GM21526 (cell line): ENCODE measurements at regions not wholly inside any gene's neighbourhood (a gene's known extent, or its start where the extent isn't known, plus 50 kb on each side); places are given as distances from the start of the nearest gene placed in this dataset.

Experiments
- ATAC-seq: cut with Tn5 transposase; IDR thresholded peaks from one replicate; pipeline ENCODE4 v1.9.1; 2021; ENCODE audit warnings: moderate library complexity; ENCODE audit not compliant: unreplicated experiment, low FRiP score

DNA sequence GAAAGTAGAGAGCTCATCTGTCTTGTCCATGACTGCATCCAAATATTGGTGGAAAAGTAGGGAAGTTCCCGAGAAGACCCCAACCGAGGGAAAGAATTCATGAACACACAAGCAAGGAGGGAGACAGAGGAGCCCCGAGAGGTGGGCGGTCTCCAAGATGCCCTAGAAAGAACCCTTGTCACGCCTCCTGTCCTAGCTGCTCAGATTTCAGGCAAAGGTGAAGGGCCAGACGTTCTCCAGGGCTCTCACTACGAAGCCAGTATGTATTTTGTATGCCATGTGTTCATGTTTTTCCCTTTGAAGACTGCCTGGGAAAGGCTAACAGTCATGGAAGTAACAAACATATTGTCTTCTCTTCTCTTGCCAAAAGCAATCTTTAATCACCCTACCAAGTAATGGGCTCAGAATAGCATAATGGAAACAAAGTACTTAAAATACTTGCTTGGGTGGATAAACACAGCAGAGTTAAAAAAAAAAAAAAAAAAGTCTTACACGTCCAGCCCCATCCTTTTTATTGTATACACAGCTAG is 99.2 kb upstream of the TBX3 start:
- no peak for ATAC-seq

DNA sequence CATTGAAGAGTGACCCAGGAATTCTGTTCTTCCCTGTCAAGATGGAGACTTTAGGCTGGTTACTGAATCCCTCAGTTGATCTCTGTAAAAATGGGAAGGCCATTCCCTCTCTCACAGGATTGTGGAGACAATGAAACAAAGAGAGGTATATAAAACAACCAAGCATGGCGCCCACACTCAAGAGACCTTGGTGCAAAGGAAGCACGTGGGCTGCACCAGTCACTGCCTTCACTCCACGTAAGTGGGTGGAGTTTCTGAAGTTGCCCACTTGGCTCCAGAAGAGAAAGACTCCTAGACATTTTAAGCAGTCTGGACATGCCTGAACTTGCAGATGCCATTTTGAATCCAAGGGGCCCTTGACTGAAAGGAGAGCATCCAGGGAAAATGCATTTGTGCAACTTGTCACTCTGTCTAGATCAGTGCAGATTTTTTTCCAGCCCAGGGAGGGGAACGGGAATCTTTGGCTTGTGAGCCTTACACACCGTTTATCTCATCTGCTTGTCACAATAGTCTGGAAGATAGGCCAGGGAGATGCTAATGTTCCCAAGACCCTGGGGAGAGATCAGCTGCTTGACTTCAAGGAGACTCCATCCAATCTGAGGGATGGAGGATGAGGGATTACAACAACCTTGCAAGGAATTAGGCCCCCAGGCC is 96.9 kb upstream of the TBX3 start:
- ATAC-seq: no peak

DNA sequence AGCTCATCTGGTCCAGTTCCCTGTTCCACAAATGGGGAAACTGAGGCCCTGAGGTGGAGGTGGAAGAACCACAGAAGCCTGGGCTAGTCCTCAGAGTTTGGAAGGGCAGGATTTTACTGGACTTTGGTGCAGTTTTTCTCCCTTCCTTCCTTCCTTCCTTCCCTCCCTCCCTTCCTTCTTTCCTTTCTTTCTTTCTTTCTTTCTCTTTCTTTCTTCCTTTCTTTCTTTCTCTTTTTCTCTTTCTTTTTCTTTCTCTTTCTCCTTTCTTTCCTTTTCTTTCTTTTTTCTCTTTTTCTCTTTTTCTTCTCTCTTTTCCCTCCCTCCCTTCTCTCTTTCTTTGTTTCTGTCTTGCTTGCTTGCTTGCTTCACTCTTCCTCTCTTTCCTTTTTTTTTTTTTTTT is 95.7 kb upstream of the TBX3 start:
- no peak for ATAC-seq

DNA sequence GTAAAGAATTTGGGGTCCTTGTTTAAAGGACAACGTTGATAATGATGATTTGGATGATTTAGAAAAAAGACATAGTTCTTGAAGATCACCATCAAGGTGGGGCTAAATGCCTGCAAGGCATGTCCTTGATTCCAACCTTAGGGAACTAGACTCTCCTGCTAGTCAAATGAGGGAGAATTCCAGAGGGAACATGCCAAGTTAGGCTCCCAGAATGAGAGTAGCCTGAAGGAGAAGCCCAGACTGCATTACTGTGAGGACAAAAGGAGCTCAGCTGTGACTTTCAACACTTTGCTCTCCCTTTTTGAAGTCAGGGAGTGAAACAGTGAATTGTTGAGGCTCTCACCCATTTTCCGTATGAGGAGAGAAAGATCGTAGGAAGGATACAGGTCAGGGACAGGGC is 95.2 kb upstream of the TBX3 start:
- no peak for ATAC-seq

DNA sequence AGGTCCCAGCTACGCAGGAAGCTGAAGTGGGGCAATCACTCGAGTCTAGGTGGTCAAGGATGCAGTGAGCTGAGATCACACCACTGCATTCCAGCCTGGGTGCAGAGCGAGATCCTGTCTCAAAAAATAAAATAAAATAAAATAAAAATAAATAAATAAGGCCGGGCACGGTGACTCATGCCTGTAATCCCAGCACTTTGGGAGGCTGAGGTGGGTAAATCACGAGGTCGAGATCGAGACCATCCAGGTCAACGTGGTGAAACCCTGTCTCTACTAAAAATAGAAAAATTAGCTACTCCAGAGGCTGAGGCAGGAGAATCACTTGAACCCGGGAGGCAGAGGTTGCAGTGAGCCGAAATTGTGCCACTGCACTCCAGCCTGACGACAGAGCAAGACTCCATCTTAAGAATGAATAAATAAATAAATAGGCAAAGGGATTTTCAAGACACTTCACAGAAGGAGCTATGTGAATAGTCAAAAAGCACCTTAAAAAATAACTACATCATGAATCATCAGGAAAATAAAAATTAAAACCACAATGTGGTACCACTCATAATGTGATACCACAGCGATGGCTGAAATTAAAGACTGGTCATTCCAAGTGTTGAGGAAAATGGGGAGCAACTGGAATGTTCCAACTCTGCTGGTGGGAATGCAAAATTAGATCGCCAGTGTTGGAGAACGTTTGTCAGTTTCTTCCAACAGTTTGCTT is 92.9 kb upstream of the TBX3 start:
- no peak for ATAC-seq

DNA sequence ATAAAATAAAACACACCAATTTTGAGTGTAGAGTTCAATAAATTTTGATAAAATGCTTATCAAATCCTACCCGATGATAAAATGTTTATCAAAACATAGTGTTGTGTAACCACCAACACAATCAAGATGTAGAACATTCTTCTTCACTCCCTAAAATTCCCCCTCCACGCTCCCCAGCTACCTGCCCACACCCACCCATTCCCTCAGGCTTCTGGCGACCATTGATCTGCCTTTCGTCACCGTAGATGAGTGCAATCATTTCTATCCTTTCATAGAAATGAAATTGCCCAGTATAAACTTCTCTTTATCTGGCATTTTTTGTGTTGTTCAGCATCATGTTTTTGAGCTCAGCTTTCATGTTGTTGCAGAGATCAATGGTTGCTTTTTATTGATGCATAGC is 90.7 kb upstream of the TBX3 start:
- no peak for ATAC-seq

DNA sequence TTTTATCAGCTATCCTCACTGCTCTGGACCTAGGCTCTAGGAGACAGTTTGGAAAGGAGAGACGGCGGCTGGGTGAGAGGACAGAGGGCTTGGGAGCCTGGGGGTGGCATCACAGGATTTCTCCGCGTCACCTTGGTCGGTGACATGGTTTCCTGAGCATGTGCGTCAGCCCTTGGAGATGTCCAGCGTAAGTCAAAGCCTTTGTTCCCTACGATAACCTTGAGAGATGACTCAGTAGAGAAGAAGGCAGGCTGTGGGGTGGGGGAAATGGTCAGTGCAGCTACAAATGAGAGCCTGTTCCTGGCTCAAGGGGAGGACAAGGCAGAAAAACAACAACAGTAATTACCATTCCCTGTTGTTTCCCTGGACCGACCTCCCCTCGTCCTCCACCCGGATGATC is 90.2 kb upstream of the TBX3 start:
- no peak for ATAC-seq

DNA sequence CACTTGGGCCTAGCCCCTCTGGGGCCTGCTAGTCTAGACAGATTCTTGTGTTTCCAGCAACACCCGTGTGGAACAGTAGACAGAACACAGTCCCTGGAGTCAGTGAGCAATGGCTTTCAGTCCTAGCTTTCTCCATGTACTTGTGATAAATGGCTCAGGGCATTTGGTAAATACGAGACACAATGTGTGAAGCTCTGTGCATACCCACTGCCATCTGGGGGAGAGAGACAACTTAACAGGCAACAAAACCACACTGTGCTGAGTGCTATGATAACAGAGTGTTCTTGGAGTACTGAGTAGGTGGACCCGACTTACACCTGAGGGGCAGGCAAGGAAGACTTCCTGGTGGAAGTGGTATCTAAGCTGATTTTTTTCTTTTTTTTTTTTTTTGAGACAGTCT is 86.3 kb upstream of the TBX3 start:
- no peak for ATAC-seq

DNA sequence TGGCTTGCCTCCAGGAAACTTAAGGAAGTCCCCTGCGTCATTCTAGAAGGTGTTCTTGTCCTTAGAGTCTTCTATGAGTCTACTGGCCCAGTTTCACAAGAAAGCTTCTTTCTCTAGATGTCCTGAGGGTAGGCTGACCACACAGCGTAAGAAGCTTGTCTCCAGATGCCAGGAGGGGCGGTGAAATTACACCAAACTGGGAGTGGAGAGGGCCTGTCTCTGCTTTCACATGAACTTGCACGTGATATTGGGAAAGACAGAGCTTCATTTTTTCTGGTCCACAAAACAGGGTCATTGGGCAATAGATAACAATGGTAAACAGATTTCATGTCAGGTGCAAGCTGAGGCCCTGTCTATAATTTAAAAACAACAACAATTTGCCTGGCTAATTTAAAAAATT is 85.7 kb upstream of the TBX3 start:
- no peak for ATAC-seq

DNA sequence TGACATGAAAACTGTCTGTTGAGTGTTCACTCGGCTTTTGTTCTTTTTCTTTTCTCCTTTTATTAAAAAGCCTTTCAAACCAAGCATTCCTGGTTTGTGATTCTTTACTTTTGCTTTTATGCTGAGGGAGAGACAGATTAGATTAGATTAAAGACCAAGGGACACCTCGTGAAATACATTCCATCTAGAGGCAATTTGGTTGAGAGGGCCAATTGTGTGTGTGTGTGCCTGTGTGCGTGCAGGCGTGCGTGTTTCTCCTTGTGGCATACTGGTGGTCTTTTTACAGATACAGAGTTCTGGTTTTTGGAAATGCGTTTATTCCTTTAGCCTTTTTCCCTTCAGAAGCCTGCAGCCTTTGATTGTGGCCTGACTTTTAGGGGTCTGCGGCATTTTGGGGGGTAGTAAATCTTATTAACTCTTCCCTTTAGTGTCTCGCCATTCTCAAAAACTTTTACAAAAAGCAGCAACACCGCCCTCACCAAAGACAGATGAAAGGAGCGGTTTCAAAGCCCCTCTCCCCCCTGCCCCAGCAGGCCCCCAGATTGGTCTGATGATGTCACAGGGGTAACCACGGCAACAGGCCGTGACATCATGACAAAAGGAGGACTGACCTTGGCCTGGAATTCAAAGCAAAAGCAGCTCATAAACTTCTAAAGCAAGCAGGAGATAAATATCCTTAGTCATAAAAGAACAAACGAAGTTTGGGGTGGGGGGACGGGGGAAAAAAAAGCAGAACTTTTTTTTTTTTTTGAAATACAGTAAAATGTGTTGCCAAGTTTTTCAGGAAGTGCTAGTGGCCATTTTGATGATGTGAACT is 84.1 kb upstream of the TBX3 start:
- no peak for ATAC-seq

DNA sequence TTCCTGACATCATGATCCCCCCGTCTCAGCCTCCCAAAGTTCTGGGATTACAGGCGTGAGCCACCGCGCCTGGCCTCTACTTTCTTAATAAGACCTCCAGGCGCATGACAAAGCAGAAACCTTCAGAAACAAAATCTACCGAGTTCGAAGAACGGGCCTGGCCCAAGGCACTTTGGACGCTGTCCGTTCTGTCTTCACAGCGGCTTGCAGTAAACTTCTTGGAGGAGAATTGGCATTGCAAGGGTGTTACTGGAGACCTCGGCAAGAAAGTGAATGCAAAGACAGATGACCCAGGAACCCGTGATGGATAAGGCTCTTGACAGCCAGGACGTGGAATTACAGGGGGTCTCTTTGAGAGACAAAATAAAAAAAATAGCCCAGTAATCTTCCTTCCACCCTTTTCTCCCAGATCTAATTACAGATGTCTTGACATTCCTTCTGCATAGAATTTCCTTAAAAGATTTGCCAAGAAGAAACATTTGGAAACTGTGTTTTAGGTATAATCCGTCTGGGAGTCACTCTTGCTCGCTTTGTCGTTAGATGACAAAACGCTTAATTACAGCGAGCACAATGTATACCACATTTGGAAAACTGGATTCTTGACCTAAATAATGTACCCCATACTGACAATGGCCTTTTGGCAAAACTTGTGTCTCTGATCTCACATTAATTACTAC is 83.2 kb upstream of the TBX3 start:
- no peak for ATAC-seq

DNA sequence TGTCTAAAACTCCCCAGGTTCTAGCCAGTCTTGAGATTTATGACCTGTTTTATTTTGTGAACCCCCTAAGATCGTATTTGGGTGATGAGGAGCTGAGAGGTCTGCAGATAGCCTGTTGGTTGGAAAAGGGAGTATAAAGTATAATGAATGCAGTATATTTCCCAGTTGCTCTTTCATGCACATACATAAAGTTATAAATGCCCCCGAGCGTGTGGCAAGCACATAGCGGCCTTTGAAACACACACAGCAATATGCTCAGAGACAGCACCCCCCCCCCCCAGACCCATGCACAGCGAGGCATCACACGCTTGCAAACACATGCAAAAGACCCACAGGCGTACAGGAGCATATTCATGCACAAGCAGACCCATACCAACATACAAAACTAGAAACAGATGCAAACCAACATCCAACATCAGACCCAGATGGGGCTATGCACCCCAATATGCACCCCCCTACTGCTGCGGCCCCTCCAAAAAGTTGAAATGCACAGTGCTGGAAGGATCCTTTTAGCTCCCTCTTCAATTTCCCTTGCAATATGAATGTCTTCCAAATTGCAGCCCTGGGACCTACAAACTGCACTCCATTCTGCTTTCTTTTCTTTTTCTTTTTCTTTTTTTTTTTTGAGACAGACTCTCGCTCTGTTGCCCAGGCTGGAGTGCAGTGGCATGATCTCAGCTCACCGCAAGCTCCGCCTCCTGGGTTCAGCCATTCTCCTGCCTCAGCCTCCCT is 82.2 kb upstream of the TBX3 start:
- no peak for ATAC-seq

DNA sequence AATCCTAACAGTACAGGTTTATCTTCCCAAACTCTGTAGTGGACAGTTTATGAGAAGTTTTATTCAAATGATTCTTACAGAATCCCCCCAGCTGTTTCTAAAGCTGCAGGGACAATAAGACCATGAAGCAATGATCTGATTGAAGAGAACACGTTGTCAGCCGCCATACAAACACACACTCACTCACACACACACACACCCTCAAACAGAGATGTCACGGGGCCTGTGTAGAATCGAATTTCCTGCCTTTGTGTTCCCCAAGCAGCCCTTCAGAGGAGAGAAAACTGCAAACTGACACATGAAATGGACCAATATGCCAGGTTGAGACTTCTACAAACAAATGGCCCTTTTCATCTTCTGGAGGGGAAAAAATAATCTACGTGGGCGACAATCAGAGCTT is 80.5 kb upstream of the TBX3 start:
- no peak for ATAC-seq

DNA sequence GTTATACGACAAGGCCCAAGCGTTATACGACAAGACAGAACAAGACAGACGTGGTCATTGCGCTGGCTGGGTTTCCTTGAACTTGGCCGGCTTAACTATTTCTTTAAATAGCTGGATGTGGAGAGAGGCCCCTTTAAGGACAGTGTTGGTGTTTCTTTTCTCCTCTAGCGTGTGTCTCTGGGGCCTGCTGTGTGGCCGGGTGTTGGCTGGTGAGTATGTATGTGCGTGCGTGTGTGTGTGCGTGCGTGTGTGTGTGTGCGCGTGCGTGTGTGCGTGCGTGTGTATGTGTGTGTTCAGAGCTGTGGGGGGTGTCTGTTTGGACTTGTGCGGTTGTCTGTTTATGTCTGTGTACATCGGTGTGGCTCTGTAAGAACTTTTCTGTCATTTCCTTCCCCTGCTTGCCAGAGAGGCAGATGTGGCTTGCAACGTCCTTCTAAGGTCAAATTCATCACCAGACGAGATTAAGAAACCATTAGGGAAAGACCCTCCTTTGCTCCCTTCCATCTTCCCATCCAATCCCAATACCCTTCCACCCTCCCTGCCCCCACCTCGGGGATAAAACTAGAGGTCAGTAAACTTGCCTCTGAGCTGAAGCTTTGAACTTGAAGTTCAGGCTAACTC is 78.6 kb upstream of the TBX3 start:
- no peak for ATAC-seq

DNA sequence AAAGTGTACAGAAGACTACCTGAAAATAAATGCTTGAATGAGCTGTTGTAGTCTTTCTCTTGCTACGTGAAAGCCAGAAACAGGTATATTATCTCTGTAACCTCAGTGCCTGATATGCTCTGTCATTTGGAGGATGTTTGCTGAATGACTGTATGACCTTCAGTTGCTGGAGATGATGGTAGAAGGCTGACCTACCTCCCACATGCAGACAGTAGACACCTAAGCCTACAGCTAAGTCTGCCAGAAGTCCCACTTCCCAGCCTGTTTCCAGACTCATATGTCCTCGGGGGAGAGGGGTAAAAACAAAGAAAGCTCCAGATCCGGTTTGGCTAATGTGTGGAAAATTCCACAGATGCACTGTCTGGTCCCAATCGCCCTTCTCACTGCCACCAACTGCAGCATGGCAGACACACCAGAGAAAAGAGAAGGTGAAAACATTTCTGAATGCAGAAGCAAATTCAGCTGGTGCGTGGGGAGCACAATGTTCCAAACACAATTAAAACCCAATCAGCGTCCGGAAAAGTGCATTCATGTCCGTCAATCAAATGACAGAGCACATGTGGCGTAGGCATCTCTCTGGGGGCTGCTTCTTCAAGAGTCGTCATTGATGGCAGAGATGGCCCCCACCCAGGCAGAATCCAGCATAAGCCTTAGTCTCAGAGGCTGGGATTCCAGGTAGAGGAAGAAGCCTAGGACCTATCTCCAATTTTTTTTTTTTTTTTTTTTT is 76.3 kb upstream of the TBX3 start:
- no peak for ATAC-seq

DNA sequence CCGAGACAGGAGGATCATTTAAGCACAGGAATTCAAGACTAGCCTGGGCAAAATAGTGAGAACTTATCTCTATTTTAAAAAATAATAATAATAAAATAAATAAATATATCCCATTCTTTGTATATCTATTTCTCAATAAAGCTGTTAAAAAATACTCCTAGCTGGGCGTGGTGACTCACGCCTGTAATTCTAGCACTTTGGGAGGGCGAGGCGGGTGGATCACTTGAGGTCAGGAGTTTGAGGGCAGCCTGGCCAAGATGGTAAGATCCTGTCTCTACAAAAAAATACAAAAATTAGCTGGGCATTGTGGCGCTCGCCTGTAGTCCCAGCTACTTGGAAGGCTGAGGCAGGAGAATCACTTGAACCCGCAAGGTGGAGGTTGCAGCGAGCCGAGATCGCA is 75.7 kb upstream of the TBX3 start:
- ATAC-seq: no peak

DNA sequence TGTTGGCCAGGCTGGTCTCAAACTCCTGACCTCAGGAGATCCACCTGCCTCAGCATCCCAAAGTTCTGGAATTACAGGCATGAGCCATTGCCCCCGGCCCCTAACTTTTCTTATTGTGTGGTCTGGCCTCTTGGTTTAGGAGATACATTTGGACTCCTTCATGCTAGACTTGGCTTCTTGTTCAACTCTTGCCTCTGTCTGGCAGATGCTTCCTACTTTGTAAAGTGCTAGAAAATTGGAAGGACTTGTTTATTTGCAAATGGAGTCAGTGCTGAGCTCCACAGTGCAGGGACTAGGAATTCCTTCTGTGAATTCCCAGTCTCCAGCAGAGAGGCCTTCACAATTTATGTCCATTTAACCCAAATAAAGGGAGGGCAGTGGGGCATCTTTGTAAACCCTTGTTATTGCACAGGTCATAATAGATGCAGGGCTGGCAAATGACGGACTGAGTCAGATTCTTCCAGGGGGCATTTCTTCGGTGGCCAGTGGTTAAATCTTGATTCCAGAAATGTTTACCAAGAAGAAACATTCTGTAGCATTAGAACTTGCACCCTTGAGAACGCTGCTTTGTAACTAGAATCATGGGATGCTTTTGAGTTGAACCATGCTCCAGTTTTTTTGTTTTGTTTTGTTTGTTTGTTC is 73.8 kb upstream of the TBX3 start:
- ATAC-seq: no peak

DNA sequence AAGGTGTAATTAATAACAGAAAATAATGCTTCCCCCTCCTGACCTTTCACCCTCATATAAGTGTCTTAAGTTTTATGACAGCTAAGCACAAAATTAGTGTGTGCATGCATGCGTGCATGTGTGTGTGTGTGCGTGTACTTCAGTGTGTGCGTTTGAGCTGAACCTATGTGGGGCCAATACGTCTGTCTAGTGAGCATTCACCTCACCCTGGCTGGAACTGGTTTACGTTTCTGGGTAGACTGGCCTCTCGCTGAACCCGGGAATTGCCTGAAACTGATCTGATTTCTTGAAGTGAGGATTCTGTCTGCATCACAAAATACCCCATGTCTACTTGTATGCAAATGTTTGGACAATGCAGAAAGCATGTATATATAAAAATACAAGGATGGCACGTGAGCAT is 68.2 kb upstream of the TBX3 start:
- no peak for ATAC-seq

DNA sequence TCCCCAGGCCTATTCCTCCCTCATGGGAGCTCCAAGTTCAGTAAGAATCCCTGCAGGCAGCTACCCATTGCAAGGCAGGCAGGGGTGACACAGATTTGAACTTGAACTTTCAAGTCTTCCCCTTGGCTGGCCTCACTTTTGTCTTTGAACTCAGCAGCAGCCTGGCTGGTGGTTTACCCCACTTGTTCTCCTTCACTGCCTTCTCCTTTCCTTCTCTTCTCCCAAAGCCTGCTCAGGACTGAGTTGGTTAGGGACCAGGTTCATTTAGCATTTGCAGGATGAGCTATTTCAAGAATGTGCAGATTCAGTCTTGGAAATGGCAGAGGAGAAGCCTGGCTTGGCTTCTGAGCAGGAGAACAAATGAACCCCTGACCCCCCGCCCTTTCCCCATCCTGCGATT is 67.7 kb upstream of the TBX3 start:
- ATAC-seq: no peak
